ENCODE measurements at regions not wholly inside any gene's neighbourhood (a gene's known extent, or its start where the extent isn't known, plus 50 kb on each side); places are given as distances from the start of the nearest gene placed in this dataset.

DNA sequence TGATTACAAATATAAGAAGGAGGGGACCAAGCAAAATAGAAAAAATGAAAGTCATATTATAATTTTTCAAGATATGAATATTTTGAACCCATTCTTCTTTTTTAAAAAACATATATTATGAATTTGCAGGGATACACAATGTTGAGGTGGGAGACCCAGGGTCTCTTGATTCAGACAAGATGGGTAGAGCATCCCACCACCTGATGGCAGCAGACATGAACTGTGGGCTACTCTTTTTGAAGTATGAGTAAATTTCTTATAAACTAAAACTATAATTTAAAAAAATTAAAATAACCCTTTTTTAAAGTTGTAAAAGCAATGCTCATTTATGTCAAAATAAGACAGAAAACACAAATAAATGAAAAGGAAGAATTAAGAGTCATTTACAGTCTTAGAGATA lies 202.7 kb upstream of the PRICKLE1 start:
- DNase-seq (ENCODE audit: low spot score): no peak
- Histone ChIP-seq H3K4me3 (no peak overlapping the region), H3K27ac (no peak overlapping the region)
- TF ChIP-seq, protein P1, sequence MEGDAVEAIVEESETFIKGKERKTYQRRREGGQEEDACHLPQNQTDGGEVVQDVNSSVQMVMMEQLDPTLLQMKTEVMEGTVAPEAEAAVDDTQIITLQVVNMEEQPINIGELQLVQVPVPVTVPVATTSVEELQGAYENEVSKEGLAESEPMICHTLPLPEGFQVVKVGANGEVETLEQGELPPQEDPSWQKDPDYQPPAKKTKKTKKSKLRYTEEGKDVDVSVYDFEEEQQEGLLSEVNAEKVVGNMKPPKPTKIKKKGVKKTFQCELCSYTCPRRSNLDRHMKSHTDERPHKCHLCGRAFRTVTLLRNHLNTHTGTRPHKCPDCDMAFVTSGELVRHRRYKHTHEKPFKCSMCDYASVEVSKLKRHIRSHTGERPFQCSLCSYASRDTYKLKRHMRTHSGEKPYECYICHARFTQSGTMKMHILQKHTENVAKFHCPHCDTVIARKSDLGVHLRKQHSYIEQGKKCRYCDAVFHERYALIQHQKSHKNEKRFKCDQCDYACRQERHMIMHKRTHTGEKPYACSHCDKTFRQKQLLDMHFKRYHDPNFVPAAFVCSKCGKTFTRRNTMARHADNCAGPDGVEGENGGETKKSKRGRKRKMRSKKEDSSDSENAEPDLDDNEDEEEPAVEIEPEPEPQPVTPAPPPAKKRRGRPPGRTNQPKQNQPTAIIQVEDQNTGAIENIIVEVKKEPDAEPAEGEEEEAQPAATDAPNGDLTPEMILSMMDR (IDR thresholded peaks at IDR 0.05): no peak

DNA sequence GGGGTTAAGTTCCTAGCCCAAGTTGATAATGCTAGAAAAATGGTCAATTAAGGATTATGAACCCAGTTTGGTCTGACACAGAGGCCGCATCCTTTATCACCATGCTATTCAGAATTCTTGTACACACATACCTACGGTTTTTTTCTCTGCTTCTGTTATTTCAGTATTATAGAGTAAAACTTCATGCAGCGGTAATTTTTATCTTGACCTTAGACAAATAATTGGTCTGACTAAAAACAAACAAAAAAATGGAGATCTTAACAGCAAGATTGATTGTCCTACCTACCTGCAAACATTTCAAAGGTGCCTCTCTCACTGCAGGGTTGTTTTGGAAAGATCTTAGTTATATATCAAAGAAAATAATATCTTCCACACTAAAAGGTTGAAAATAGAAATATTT lies 201.9 kb upstream of the PRICKLE1 start:
- no peak for DNase-seq (ENCODE audit: low spot score)
- no peak overlapping the region for H3K27ac ChIP-seq
- TF ChIP-seq, protein P1 (IDR thresholded peaks at IDR 0.05): no peak
- no peak overlapping the region for H3K4me3 ChIP-seq

DNA sequence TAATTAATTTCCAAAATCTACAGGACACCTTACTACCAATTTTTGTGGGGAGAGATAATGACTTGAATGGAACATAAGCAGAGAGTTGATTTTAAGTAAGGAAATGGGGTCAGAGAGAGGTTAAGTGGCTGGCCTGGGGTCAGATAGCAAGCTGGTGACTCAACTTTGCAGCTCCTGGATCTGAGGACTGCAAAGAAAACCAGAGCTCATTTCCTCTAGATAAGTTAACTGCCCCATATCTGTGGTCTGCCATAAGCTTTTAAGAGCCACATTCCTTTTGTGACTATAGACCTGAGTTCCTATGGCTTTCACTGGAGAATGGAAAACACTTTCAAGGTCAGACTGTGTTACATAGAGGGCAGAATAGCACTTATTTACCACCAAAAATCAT lies 201.2 kb upstream of the PRICKLE1 start:
- no peak for DNase-seq (ENCODE audit: low spot score)
- TF ChIP-seq, protein P1 (IDR thresholded peaks at IDR 0.05): no peak
- no peak overlapping the region for H3K27ac ChIP-seq
- no peak overlapping the region for H3K4me3 ChIP-seq

DNA sequence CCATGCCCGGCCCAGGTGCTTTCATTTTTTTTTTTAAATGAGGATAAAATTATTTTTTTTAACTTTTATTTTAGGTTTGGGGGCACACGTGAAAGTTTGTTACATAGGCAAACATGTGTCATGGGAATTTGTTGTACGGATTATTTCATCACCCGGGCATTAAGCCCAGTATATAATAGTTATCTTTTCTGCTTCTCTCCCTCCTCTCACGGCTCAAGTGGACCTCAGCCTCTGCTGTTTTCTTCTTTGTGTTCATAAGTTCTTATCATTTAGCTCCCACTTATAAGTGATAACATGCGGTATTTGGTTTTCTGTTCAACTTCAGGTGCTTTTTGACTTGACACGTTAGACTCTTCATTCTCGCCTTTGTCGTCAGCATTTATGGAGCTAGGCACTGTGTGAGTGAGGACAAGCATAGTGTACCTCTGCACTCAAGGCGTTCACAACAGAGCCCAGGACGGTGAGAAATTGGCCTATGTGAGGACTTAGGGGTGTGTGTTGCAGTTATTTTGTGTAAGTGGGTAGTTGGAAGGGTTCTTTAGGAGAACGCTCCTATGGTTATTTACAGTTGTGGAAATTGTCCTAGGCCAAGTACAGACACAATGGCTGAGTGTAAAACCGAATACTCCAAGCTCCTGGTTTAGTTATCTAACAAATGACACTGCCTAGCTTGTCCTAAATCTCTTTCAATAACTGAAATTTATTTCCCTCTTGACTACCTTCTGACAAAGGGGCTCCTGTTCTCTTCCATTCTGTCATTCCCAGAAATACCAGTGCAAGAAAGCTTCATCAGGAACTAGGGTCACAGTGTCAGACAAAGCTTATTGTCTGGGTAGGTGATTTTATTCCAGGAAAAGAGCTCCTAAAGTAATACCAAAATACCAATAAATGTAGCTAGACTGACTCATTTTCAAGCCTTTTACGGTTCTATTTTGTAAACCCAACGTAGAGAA lies 200.5 kb upstream of the PRICKLE1 start:
- TF ChIP-seq, protein P1 (IDR thresholded peaks at IDR 0.05): no peak
- Histone ChIP-seq H3K4me3 (no peak overlapping the region), H3K27ac (no peak overlapping the region)
- DNase-seq (ENCODE audit: low spot score): no peak

DNA sequence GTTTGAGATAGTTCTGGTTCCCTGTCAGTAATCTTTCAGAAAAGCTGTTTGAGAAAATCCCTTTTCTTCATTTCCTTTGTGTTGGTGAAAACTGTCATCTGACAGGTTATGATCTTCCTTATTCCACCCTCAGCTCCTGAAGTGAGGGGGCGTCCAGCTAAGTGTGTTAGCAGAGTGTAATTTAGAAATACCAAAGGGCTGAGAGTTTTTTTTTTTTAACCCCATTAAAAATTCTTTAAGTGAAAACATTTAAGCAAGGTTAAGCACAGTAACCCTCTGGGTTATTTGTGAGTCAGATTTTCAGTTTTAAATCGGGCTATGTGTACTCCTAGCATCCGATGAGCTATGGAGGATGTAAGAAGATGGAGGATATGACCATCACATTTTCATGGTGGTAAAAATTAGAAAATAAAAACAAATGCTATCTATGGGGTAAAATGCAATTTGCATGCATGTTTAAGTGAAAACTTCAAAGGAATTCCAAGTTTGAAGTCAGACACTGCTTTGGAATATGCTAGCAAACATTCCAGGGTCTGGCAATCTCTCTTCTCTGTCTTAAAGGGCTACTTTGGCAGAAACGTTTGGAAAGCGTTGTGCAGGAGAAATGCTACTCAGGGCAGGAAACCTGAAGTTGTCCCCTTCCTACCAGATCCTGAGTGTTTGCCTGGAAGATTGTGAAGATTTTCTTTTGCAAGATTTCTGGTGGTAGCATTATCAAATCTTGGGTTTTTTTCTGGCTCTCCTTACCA lies 197.0 kb upstream of the PRICKLE1 start:
- DNase-seq (ENCODE audit: low spot score): no peak
- TF ChIP-seq, protein P1 (IDR thresholded peaks at IDR 0.05): no peak
- H3K4me3 ChIP-seq: no peak overlapping the region
- H3K27ac ChIP-seq: no peak overlapping the region

DNA sequence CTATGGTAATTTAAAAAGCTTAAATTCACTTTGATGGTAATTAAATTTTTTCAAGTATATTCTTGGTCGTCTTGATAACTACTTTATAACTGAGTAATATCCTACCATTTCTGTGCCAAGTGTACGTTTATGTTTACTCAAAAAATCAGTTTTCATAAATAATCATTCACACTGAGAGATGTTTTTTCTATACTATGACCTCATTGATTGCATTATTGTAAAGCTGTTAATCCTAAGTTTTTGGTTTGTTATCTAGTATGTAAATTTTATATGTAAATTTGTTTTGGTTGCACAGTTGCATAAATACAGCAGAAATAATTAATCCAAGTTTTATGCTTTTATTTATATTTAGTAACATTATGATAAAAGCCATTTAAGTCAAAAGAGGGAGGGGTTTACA lies 196.4 kb upstream of the PRICKLE1 start:
- TF ChIP-seq, protein P1 (IDR thresholded peaks at IDR 0.05): no peak
- Histone ChIP-seq H3K27ac (no peak overlapping the region), H3K4me3 (no peak overlapping the region)
- no peak for DNase-seq (ENCODE audit: low spot score)

Data from coronary artery (tissue), 2 donors.